ENCODE measurements at regions not wholly inside any gene's neighbourhood (a gene's known extent, or its start where the extent isn't known, plus 50 kb on each side); places are given as distances from the start of the nearest gene placed in this dataset.
"Not testable (repeated sequence)": the region's sequence is repeated elsewhere in the genome, so short reads cannot be mapped to it uniquely, and the experiment has no call there.

GRCh38 chr3:104941785-104942184, 424.9 kb upstream of the ALCAM start:
- no peak overlapping the region for H3K27ac ChIP-seq
- DNase-seq (ENCODE audit: low spot score): no peak
- H2AFZ ChIP-seq: no peak overlapping the region
- no peaks in the 10 kb centered on the region for H3K79me2 ChIP-seq
- H3K27me3 ChIP-seq: no peaks in the 10 kb centered on the region
- 93% methylated on average over 1 of the region's 1 CpG for WGBS (ENCODE audit: low lambda C conversion rate, missing lambda C conversion rate)
- no peaks in the 10 kb centered on the region for H4K20me1 ChIP-seq (ENCODE audit: insufficient read depth, poor library complexity, severe bottlenecking)
- no peaks in the 10 kb centered on the region for H3K36me3 ChIP-seq (replicated peaks; ENCODE audit: insufficient read depth, low read depth)
- H3K4me3 ChIP-seq: no peak overlapping the region
- H3K4me2 ChIP-seq: no peak overlapping the region
- no peaks in the 10 kb centered on the region for H3K4me1 ChIP-seq (ENCODE audit: insufficient read depth)
- H3K9me3 ChIP-seq (ENCODE audit: low read depth): no peaks in the 10 kb centered on the region
- TF ChIP-seq CTCF (IDR thresholded peaks at IDR 0.05; ENCODE audit: poor library complexity) (no peak), EZH2phosphoT487 (IDR thresholded peaks at IDR 0.05; ENCODE audit: low read depth, severe bottlenecking, unreplicated experiment) (no peak), EZH2 (IDR thresholded peaks at IDR 0.05; ENCODE audit: borderline replicate concordance) (no peak)
- no peaks in the 10 kb centered on the region for H3K9me2 ChIP-seq (replicated peaks; ENCODE audit: insufficient read depth)

- no peak overlapping the region for H2AFZ ChIP-seq
- H3K27me3 ChIP-seq: no peaks in the 10 kb centered on the region
- H3K4me3 ChIP-seq: no peak overlapping the region
- no peaks in the 10 kb centered on the region for H3K36me3 ChIP-seq (replicated peaks; ENCODE audit: insufficient read depth, low read depth)
- no peak overlapping the region for H3K4me2 ChIP-seq
- no peak for DNase-seq (ENCODE audit: low spot score)
- no peaks in the 10 kb centered on the region for H4K20me1 ChIP-seq (ENCODE audit: insufficient read depth, poor library complexity, severe bottlenecking)
- no peak for TF ChIP-seq EZH2 (IDR thresholded peaks at IDR 0.05; ENCODE audit: borderline replicate concordance)
- no peak for TF ChIP-seq CTCF (IDR thresholded peaks at IDR 0.05; ENCODE audit: poor library complexity)
- TF ChIP-seq EZH2phosphoT487 (IDR thresholded peaks at IDR 0.05; ENCODE audit: low read depth, severe bottlenecking, unreplicated experiment): no peak
- H3K79me2 ChIP-seq: no peaks in the 10 kb centered on the region
- no peak overlapping the region for H3K27ac ChIP-seq
- H3K9me3 ChIP-seq (ENCODE audit: low read depth): no peaks in the 10 kb centered on the region
- WGBS (ENCODE audit: low lambda C conversion rate, missing lambda C conversion rate): 75% methylated on average over 1 of the region's 1 CpG
- H3K9me2 ChIP-seq (replicated peaks; ENCODE audit: insufficient read depth): no peaks in the 10 kb centered on the region
- H3K4me1 ChIP-seq (ENCODE audit: insufficient read depth): no peaks in the 10 kb centered on the region
Measured at GRCh38 chr3:104943974-104944373, 422.7 kb upstream of the ALCAM start.

- Histone ChIP-seq H3K9me2 (replicated peaks; ENCODE audit: insufficient read depth) (no peaks in the 10 kb centered on the region), H2AFZ (no peak overlapping the region), H3K27ac (no peak overlapping the region), H4K20me1 (ENCODE audit: insufficient read depth, poor library complexity, severe bottlenecking) (no peaks in the 10 kb centered on the region), H3K9me3 (ENCODE audit: low read depth) (no peaks in the 10 kb centered on the region), H3K4me2 (no peak overlapping the region), H3K27me3 (no peaks in the 10 kb centered on the region), H3K36me3 (replicated peaks; ENCODE audit: insufficient read depth, low read depth) (no peaks in the 10 kb centered on the region), H3K4me1 (ENCODE audit: insufficient read depth) (no peaks in the 10 kb centered on the region), H3K4me3 (no peak overlapping the region), H3K79me2 (no peaks in the 10 kb centered on the region)
- no peak for DNase-seq (ENCODE audit: low spot score)
- TF ChIP-seq CTCF (IDR thresholded peaks at IDR 0.05; ENCODE audit: poor library complexity): no peak
- TF ChIP-seq EZH2phosphoT487 (IDR thresholded peaks at IDR 0.05; ENCODE audit: low read depth, severe bottlenecking, unreplicated experiment): no peak
- no peak for TF ChIP-seq EZH2 (IDR thresholded peaks at IDR 0.05; ENCODE audit: borderline replicate concordance)
- WGBS (ENCODE audit: low lambda C conversion rate, missing lambda C conversion rate): 41% methylated on average over 3 of the region's 3 CpGs
Measured at GRCh38 chr3:104947943-104948342, 418.8 kb upstream of the ALCAM start.

- H3K9me2 ChIP-seq (replicated peaks; ENCODE audit: insufficient read depth); H3K4me1 ChIP-seq (ENCODE audit: insufficient read depth); H2AFZ ChIP-seq; H3K4me2 ChIP-seq; H3K9me3 ChIP-seq (ENCODE audit: low read depth); H3K36me3 ChIP-seq (replicated peaks; ENCODE audit: insufficient read depth, low read depth); H3K27me3 ChIP-seq; H3K27ac ChIP-seq; H3K79me2 ChIP-seq; H4K20me1 ChIP-seq (ENCODE audit: insufficient read depth, poor library complexity, severe bottlenecking); DNase-seq (ENCODE audit: low spot score); H3K4me3 ChIP-seq: not testable (repeated sequence)
- 96% methylated on average over 4 of the region's 4 CpGs for WGBS (ENCODE audit: low lambda C conversion rate, missing lambda C conversion rate)
Measured at GRCh38 chr3:104949810-104950209, 416.9 kb upstream of the ALCAM start.
